ENCODE measurements at regions not wholly inside any gene's neighbourhood (a gene's known extent, or its start where the extent isn't known, plus 50 kb on each side); places are given as distances from the start of the nearest gene placed in this dataset.

DNA sequence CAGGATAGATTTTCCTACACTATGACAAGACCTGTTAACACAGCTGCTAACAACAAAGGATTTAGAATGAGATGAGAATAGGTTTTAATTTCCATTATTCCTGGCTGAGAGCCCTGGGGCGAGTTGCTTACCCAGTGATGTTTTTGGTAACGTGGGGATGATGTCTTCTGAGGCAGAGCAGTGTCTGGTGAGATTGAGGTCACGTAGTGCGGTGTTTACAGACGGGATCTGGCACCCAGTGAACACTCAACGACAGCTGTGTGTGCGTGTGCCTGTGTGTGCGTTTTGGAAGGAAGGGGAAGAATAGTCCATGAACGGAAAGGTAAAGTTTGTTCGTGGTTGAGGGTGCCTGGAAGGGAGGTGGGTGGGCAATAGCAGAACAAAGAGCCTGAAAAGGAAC, 384.7 kb downstream of the C6orf118 start:
- TF ChIP-seq, protein P1, sequence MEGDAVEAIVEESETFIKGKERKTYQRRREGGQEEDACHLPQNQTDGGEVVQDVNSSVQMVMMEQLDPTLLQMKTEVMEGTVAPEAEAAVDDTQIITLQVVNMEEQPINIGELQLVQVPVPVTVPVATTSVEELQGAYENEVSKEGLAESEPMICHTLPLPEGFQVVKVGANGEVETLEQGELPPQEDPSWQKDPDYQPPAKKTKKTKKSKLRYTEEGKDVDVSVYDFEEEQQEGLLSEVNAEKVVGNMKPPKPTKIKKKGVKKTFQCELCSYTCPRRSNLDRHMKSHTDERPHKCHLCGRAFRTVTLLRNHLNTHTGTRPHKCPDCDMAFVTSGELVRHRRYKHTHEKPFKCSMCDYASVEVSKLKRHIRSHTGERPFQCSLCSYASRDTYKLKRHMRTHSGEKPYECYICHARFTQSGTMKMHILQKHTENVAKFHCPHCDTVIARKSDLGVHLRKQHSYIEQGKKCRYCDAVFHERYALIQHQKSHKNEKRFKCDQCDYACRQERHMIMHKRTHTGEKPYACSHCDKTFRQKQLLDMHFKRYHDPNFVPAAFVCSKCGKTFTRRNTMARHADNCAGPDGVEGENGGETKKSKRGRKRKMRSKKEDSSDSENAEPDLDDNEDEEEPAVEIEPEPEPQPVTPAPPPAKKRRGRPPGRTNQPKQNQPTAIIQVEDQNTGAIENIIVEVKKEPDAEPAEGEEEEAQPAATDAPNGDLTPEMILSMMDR (IDR thresholded peaks at IDR 0.05; ENCODE audit: low read depth, low read length, poor library complexity, severe bottlenecking), result no peak
- no peak for TF ChIP-seq EZH2phosphoT487 (IDR thresholded peaks at IDR 0.05; ENCODE audit: borderline replicate concordance, low read length)
